WERI-Rb-1 (cell line): ENCODE measurements at regions not wholly inside any gene's neighbourhood (a gene's known extent, or its start where the extent isn't known, plus 50 kb on each side); places are given as distances from the start of the nearest gene placed in this dataset.
"Not testable (repeated sequence)": the region's sequence is repeated elsewhere in the genome, so short reads cannot be mapped to it uniquely, and the experiment has no call there.

ENCODE experiments used
- DNase-seq: peaks from one replicate; pipeline ENCODE4 v3.0.0-alpha.2; 2020
- H3K27ac ChIP-seq: fragments of 250-450 bp; sonication (Bioruptor Pico); 2 replicates; pipeline ENCODE4 v1.5.1; 2020; ENCODE audit warnings: mild to moderate bottlenecking, moderate library complexity
- H3K27me3 ChIP-seq: fragments of 250-450 bp; sonication (Bioruptor Pico); 2 replicates; pipeline ENCODE4 v1.5.1; 2021; ENCODE audit warnings: mild to moderate bottlenecking, low read depth, moderate library complexity; ENCODE audit not compliant: insufficient read depth, severe bottlenecking
- H3K36me3 ChIP-seq: fragments of 250-450 bp; sonication (Bioruptor Pico); 2 replicates; pipeline ENCODE4 v1.5.1; 2020; ENCODE audit warnings: mild to moderate bottlenecking, moderate library complexity
- H3K4me3 ChIP-seq: 2 replicates; pipeline ENCODE4 v1.5.1; 2011; ENCODE audit warnings: low read depth, mild to moderate bottlenecking, control low read depth, low read length
- H3K9me3 ChIP-seq: fragments of 250-450 bp; sonication (Bioruptor Pico); 2 replicates; pipeline ENCODE4 v1.5.1; 2021; ENCODE audit warnings: mild to moderate bottlenecking, moderate library complexity; ENCODE audit not compliant: severe bottlenecking
- TF ChIP-seq, protein P1 (sequence below): IDR thresholded peaks from 2 replicates; pipeline ENCODE4 v1.5.1; 2011; ENCODE audit warnings: low read depth, mild to moderate bottlenecking, control low read depth, inconsistent platforms, low read length

DNA sequence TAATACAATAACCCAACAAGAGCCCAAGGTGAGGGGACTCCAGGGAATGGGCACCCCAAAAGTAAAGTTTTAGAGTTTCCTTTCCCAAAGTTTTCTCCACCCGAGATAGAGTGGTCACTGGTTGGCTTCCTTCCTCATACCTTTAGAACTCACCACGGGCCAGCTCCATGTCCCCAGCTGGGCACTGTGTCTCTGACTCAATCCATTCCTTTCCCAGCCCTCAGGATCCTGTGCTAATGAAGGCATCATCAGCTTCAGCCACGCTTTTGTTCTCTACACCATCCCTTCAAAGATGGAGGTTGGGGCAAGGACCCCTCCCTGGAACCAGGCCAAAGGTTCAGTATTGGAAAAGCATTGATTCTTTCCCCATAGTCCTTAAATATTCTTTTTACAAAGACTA is 59.8 kb upstream of the VASH1 start:
- H3K36me3 ChIP-seq: no peaks in the 10 kb centered on the region
- TF ChIP-seq, protein P1, sequence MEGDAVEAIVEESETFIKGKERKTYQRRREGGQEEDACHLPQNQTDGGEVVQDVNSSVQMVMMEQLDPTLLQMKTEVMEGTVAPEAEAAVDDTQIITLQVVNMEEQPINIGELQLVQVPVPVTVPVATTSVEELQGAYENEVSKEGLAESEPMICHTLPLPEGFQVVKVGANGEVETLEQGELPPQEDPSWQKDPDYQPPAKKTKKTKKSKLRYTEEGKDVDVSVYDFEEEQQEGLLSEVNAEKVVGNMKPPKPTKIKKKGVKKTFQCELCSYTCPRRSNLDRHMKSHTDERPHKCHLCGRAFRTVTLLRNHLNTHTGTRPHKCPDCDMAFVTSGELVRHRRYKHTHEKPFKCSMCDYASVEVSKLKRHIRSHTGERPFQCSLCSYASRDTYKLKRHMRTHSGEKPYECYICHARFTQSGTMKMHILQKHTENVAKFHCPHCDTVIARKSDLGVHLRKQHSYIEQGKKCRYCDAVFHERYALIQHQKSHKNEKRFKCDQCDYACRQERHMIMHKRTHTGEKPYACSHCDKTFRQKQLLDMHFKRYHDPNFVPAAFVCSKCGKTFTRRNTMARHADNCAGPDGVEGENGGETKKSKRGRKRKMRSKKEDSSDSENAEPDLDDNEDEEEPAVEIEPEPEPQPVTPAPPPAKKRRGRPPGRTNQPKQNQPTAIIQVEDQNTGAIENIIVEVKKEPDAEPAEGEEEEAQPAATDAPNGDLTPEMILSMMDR: no peak
- no peak overlapping the region for H3K27ac ChIP-seq
- no peaks in the 10 kb centered on the region for H3K9me3 ChIP-seq
- H3K27me3 ChIP-seq: no peaks in the 10 kb centered on the region
- H3K4me3 ChIP-seq: no peak overlapping the region
- no peak for DNase-seq

DNA sequence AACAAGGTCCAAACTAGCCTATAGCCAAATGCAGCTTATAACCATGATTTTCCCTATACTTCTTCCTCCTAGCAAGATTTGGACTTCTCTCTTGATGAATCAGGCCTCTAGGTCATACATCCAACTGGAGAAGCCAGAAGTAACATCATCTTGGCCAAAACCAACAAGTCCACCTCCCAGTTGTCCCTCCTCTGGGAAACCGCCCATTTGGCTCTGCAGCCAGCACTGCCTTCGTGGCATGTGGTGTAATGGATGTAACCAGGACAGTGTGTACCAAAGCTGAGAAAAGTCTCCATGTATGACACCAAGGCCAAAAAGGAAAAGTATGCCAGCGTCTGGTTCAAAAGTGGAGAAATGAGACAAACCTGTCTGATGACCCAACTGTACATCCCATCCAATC is 59.3 kb upstream of the VASH1 start:
- Histone ChIP-seq H3K36me3 (no peaks in the 10 kb centered on the region), H3K27ac (no peak overlapping the region), H3K27me3 (no peaks in the 10 kb centered on the region), H3K9me3 (no peaks in the 10 kb centered on the region), H3K4me3 (no peak overlapping the region)
- no peak for DNase-seq
- TF ChIP-seq, protein P1: no peak

GRCh38 chr14:76705214-76705613 is 56.1 kb upstream of the VASH1 start:
- Histone ChIP-seq H3K27ac (no peak overlapping the region), H3K4me3 (no peak overlapping the region), H3K9me3 (no peaks in the 10 kb centered on the region), H3K36me3 (no peaks in the 10 kb centered on the region), H3K27me3 (no peaks in the 10 kb centered on the region)
- TF ChIP-seq, protein P1: no peak
- no peak for DNase-seq

GRCh38 chr14:76706207-76706606 is 55.1 kb upstream of the VASH1 start:
- not testable (repeated sequence) for DNase-seq, H3K4me3 ChIP-seq, H3K27ac ChIP-seq, H3K36me3 ChIP-seq, H3K27me3 ChIP-seq, H3K9me3 ChIP-seq

DNA sequence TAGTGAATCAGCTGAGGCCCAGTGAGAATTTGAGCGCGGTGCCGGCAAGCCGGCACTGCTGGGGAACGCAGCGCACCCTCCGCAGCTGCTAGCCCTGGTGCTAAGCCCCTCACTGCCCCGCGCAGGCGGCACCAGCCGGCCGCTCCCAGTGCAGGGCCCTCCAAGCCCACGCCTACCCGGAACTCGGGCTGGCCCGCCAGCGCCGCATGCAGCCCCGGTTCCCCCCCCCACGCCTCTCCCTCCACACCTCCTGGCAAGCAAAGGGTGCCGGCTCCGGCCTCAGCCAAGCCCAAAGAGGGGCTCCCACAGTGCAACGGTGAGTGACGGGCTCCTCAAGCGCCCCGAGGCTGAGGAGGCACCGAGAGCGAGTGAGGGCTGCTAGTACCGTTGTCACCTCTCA is 54.5 kb upstream of the VASH1 start:
- H3K27me3 ChIP-seq: peaks cover 7% of the 10 kb centered on the region
- no peaks in the 10 kb centered on the region for H3K36me3 ChIP-seq
- no peak for DNase-seq
- no peak overlapping the region for H3K27ac ChIP-seq
- no peaks in the 10 kb centered on the region for H3K9me3 ChIP-seq
- TF ChIP-seq, protein P1: no peak
- no peak overlapping the region for H3K4me3 ChIP-seq

DNA sequence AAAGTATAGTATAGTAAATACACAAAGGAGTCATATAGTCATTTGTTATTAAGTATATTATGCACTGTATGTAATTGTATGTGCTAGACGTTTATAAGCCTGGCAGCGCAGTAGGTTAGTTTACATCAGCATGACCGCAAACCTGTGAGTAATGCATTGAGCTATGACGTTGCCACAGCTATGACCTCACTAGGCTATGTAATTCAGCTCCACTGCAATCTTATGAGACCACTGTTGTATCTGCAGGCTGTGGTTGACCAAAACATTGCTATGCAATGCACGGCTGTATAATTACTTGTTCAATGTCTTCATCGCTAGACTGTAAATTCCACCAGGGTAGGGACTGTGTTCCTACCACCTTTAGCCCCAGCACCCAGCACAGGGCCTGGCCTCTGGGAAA is 53.2 kb upstream of the VASH1 start:
- Histone ChIP-seq H3K27ac (no peak overlapping the region), H3K27me3 (peaks cover 10% of the 10 kb centered on the region), H3K36me3 (no peaks in the 10 kb centered on the region), H3K4me3 (no peak overlapping the region), H3K9me3 (no peaks in the 10 kb centered on the region)
- no peak for DNase-seq
- TF ChIP-seq, protein P1: no peak
